Duodenal mucosa (tissue), 2 donors: ENCODE measurements at regions not wholly inside any gene's neighbourhood (a gene's known extent, or its start where the extent isn't known, plus 50 kb on each side); places are given as distances from the start of the nearest gene placed in this dataset.
A peak's percentile ranks its signal among the peaks of the same experiment; 100 is the strongest.

Experiments used
- H3K27ac ChIP-seq: one replicate; pipeline ENCODE4 v1.7.0; 2013; ENCODE audit warnings: low read depth, low read length
- H3K27me3 ChIP-seq, 2 donors: one replicate each; pipeline ENCODE4 v1.7.0; 2013; ENCODE audit warnings: low read length in 2 of 2, control low read depth in 1 of 2; ENCODE audit not compliant: insufficient read depth in 2 of 2, control insufficient read depth in 1 of 2
- H3K36me3 ChIP-seq, 2 donors: one replicate each; pipeline ENCODE4 v1.7.0; 2013; ENCODE audit warnings: low read length in 2 of 2, control low read depth in 1 of 2; ENCODE audit not compliant: insufficient read depth in 2 of 2, control insufficient read depth in 1 of 2
- H3K4me1 ChIP-seq, 2 donors: one replicate each; pipeline ENCODE4 v1.7.0; 2013; ENCODE audit warnings: low read length in 2 of 2, control low read depth in 1 of 2; ENCODE audit not compliant: insufficient read depth in 2 of 2, control insufficient read depth in 1 of 2
- H3K4me3 ChIP-seq, 2 donors: one replicate each; pipeline ENCODE4 v1.7.0; 2013; ENCODE audit warnings: low read length in 2 of 2, low read depth in 1 of 2
- H3K9ac ChIP-seq, 2 donors: one replicate each; pipeline ENCODE4 v1.7.0; 2013; ENCODE audit warnings: low read length in 2 of 2, low read depth in 1 of 2
- H3K9me3 ChIP-seq, 2 donors: one replicate each; pipeline ENCODE4 v1.7.0; 2013; ENCODE audit warnings: low read length in 2 of 2, control low read depth in 1 of 2; ENCODE audit not compliant: control insufficient read depth in 1 of 2

- Histone ChIP-seq H3K27me3 (no peaks in the 10 kb centered on the region), H3K36me3 (no peaks in the 10 kb centered on the region), H3K4me3 (no peak overlapping the region), H3K4me1 (peaks cover 0 to 7% of the 10 kb centered on the region in 2 donors), H3K9me3 (no peaks in the 10 kb centered on the region), H3K9ac (no peak overlapping the region), H3K27ac (no peak overlapping the region)
Measured at GRCh38 chr3:80697291-80697690, 929.5 kb upstream of the ROBO1 start.

- Histone ChIP-seq H3K9me3 (no peaks in the 10 kb centered on the region), H3K36me3 (no peaks in the 10 kb centered on the region), H3K27ac (no peak overlapping the region), H3K4me3 (peak overlapping the region; percentile 25 to 43), H3K9ac (no peak overlapping the region), H3K27me3 (no peaks in the 10 kb centered on the region), H3K4me1 (peaks cover 0 to 7% of the 10 kb centered on the region in 2 donors)
Measured at GRCh38 chr3:80696280-80696679, 928.5 kb upstream of the ROBO1 start.

- Histone ChIP-seq H3K4me1 (no peaks in the 10 kb centered on the region), H3K9ac (no peak overlapping the region), H3K9me3 (no peaks in the 10 kb centered on the region), H3K4me3 (no peak overlapping the region), H3K27me3 (no peaks in the 10 kb centered on the region), H3K36me3 (no peaks in the 10 kb centered on the region), H3K27ac (no peak overlapping the region)
Measured at GRCh38 chr3:80688814-80689213, 921.0 kb upstream of the ROBO1 start.

GRCh38 chr3:80682951-80683350 is 915.2 kb upstream of the ROBO1 start:
- Histone ChIP-seq H3K4me1 (no peaks in the 10 kb centered on the region), H3K36me3 (no peaks in the 10 kb centered on the region), H3K9ac (no peak overlapping the region), H3K9me3 (peaks cover 0 to 4% of the 10 kb centered on the region in 2 donors), H3K27ac (no peak overlapping the region), H3K27me3 (no peaks in the 10 kb centered on the region), H3K4me3 (no peak overlapping the region)

GRCh38 chr3:80682235-80682634 is 914.4 kb upstream of the ROBO1 start:
- H3K9me3 ChIP-seq = peaks cover 0 to 4% of the 10 kb centered on the region in 2 donors
- no peak overlapping the region for H3K4me3 ChIP-seq
- H3K36me3 ChIP-seq = no peaks in the 10 kb centered on the region
- no peaks in the 10 kb centered on the region for H3K4me1 ChIP-seq
- no peak overlapping the region for H3K9ac ChIP-seq
- no peak overlapping the region for H3K27ac ChIP-seq
- no peaks in the 10 kb centered on the region for H3K27me3 ChIP-seq

- peaks cover 2 to 4% of the 10 kb centered on the region in 2 donors for H3K9me3 ChIP-seq
- no peaks in the 10 kb centered on the region for H3K27me3 ChIP-seq
- no peak overlapping the region for H3K4me3 ChIP-seq
- H3K36me3 ChIP-seq = no peaks in the 10 kb centered on the region
- H3K4me1 ChIP-seq = no peaks in the 10 kb centered on the region
- no peak overlapping the region for H3K27ac ChIP-seq
- no peak overlapping the region for H3K9ac ChIP-seq
Measured at GRCh38 chr3:80677796-80678195, 910.0 kb upstream of the ROBO1 start.

- H3K9ac ChIP-seq = no peak overlapping the region
- no peaks in the 10 kb centered on the region for H3K4me1 ChIP-seq
- H3K27me3 ChIP-seq = no peaks in the 10 kb centered on the region
- no peaks in the 10 kb centered on the region for H3K36me3 ChIP-seq
- peaks cover 0 to 2% of the 10 kb centered on the region in 2 donors for H3K9me3 ChIP-seq
- no peak overlapping the region for H3K4me3 ChIP-seq
- H3K27ac ChIP-seq = no peak overlapping the region
Measured at GRCh38 chr3:80676866-80677265, 909.1 kb upstream of the ROBO1 start.

- Histone ChIP-seq H3K4me3 (no peak overlapping the region), H3K36me3 (no peaks in the 10 kb centered on the region), H3K27ac (no peak overlapping the region), H3K9ac (no peak overlapping the region), H3K4me1 (no peaks in the 10 kb centered on the region), H3K9me3 (peaks cover 0 to 2% of the 10 kb centered on the region in 2 donors), H3K27me3 (no peaks in the 10 kb centered on the region)
Measured at GRCh38 chr3:80676261-80676660, 908.5 kb upstream of the ROBO1 start.

- H3K36me3 ChIP-seq = no peaks in the 10 kb centered on the region
- H3K9me3 ChIP-seq = peaks cover 0 to 2% of the 10 kb centered on the region in 2 donors
Measured at GRCh38 chr3:80675790-80676189, 908.0 kb upstream of the ROBO1 start.

GRCh38 chr3:80668600-80669294 is 900.9 kb upstream of the ROBO1 start:
- no peaks in the 10 kb centered on the region for H3K27me3 ChIP-seq
- no peaks in the 10 kb centered on the region for H3K36me3 ChIP-seq
- H3K4me3 ChIP-seq = peak overlapping the region; percentile 6 to 46
- H3K9me3 ChIP-seq = peaks cover 10% of the 10 kb centered on the region in 2 donors
- no peak overlapping the region for H3K9ac ChIP-seq
- H3K4me1 ChIP-seq = peaks cover 0 to 7% of the 10 kb centered on the region in 2 donors
- no peak overlapping the region for H3K27ac ChIP-seq

More at GRCh38 chr3:80675790-80676189, 908.0 kb upstream of the ROBO1 start:
- Histone ChIP-seq H3K4me3 (no peak overlapping the region), H3K4me1 (no peaks in the 10 kb centered on the region), H3K9ac (no peak overlapping the region), H3K27me3 (no peaks in the 10 kb centered on the region), H3K27ac (no peak overlapping the region)
